ENCODE measurements at regions not wholly inside any gene's neighbourhood (a gene's known extent, or its start where the extent isn't known, plus 50 kb on each side); places are given as distances from the start of the nearest gene placed in this dataset.

- H3K9ac ChIP-seq (ENCODE audit: low read depth, low read length) = no peak overlapping the region
- H3K4me3 ChIP-seq (ENCODE audit: insufficient read depth, low read depth, low read length) = no peak overlapping the region
- H2BK5ac ChIP-seq (ENCODE audit: low read depth, low read length, poor library complexity, severe bottlenecking) = no peak overlapping the region
- H3K4me2 ChIP-seq (ENCODE audit: low read depth, low read length) = no peak overlapping the region
- ChIA-PET CTCF (no interaction called here), POLR2A (ENCODE audit: unreplicated experiment) (no interaction called here)
- no peaks in the 10 kb centered on the region for H3K79me1 ChIP-seq (ENCODE audit: low read depth in 1 of 2, low read length in 2 of 2)
- in situ Hi-C loops (cut with MboI; ENCODE audit: low sequenced_read_pairs) (no loop called here), dilution Hi-C loops (cut with HindIII; ENCODE audit: low sequenced_read_pairs, unreplicated experiment) (no loop called here), intact Hi-C loops (cut with micrococcal nuclease) (no loop called here)
- no peak overlapping the region for H3K23ac ChIP-seq (ENCODE audit: low read depth, low read length)
- H2BK15ac ChIP-seq (ENCODE audit: low read depth, low read length) = no peak overlapping the region
- no peaks in the 10 kb centered on the region for H3K4me1 ChIP-seq (ENCODE audit: control insufficient read depth, insufficient read depth, low read length)
- no peaks in the 10 kb centered on the region for H3K9me1 ChIP-seq (ENCODE audit: insufficient read depth, low read length)
- H3K14ac ChIP-seq (replicated peaks; ENCODE audit: low read depth, low read length) = no peak overlapping the region
- H2AFZ ChIP-seq (replicated peaks; ENCODE audit: low read length, poor library complexity) = no peak overlapping the region
- H4K91ac ChIP-seq (ENCODE audit: insufficient read depth, low read depth, low read length) = no peak overlapping the region
- WGBS, 2 experiments (ENCODE audit: extremely low coverage in 2 of 2, insufficient read length in 1 of 2) = no CpG with 5 or more reads among the region's 5 CpGs
- H4K5ac ChIP-seq (ENCODE audit: low read depth, low read length) = no peak overlapping the region
- H3K4ac ChIP-seq (ENCODE audit: low read depth, low read length) = no peak overlapping the region
- H3K56ac ChIP-seq (ENCODE audit: extremely low read depth, insufficient read depth, low read length) = no peak overlapping the region
- no peak overlapping the region for H4K8ac ChIP-seq (ENCODE audit: low read depth in 2 of 2, low read length in 2 of 2)
- no peak for DNase-seq
- no peak overlapping the region for H2AK5ac ChIP-seq (ENCODE audit: low read depth, low read length)
- ATAC-seq (ENCODE audit: low read depth) = no peak
- H2AK9ac ChIP-seq (replicated peaks; ENCODE audit: low read depth, low read length, poor library complexity) = no peak overlapping the region
- H2BK120ac ChIP-seq (ENCODE audit: low read depth, low read length) = no peak overlapping the region
- no peak overlapping the region for H3K27ac ChIP-seq (ENCODE audit: insufficient read depth, low read length)
- TF ChIP-seq USF2 (IDR thresholded peaks at IDR 0.05; ENCODE audit: low read depth, low read length) (no peak), POLR2A (IDR thresholded peaks at IDR 0.05; ENCODE audit: low read depth, low read length) (no peak), RFX5 (IDR thresholded peaks at IDR 0.05; ENCODE audit: low read depth, low read length) (no peak), SMC3 (IDR thresholded peaks at IDR 0.05; ENCODE audit: low read depth, low read length) (no peak), BHLHE40 (IDR thresholded peaks at IDR 0.05; ENCODE audit: low read depth, low read length) (no peak), CHD1 (IDR thresholded peaks at IDR 0.05; ENCODE audit: low read depth, low read length) (no peak), RCOR1 (IDR thresholded peaks at IDR 0.05; ENCODE audit: insufficient replicate concordance, low read length) (no peak), MXI1 (IDR thresholded peaks at IDR 0.05; ENCODE audit: borderline replicate concordance, low read depth, low read length) (no peak), FOS (IDR thresholded peaks at IDR 0.05; ENCODE audit: low read depth, low read length) (no peak), RAD21 (IDR thresholded peaks at IDR 0.05; ENCODE audit: low read length) (no peak), MAZ (IDR thresholded peaks at IDR 0.05; ENCODE audit: borderline replicate concordance, low read depth, low read length) (no peak), NFE2L2 (IDR thresholded peaks at IDR 0.05; ENCODE audit: low read depth, low read length) (no peak), ELK1 (IDR thresholded peaks at IDR 0.05; ENCODE audit: borderline replicate concordance, low read depth, low read length) (no peak), CEBPB (IDR thresholded peaks at IDR 0.05; ENCODE audit: low read depth, low read length) (no peak), MAFK (IDR thresholded peaks at IDR 0.05; ENCODE audit: low read depth, low read length) (no peak)
- TF ChIP-seq, protein P1, sequence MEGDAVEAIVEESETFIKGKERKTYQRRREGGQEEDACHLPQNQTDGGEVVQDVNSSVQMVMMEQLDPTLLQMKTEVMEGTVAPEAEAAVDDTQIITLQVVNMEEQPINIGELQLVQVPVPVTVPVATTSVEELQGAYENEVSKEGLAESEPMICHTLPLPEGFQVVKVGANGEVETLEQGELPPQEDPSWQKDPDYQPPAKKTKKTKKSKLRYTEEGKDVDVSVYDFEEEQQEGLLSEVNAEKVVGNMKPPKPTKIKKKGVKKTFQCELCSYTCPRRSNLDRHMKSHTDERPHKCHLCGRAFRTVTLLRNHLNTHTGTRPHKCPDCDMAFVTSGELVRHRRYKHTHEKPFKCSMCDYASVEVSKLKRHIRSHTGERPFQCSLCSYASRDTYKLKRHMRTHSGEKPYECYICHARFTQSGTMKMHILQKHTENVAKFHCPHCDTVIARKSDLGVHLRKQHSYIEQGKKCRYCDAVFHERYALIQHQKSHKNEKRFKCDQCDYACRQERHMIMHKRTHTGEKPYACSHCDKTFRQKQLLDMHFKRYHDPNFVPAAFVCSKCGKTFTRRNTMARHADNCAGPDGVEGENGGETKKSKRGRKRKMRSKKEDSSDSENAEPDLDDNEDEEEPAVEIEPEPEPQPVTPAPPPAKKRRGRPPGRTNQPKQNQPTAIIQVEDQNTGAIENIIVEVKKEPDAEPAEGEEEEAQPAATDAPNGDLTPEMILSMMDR (conservative IDR thresholded peaks at IDR 0.05; ENCODE audit: low read depth, low read length) = no peak
- no peaks in the 10 kb centered on the region for H3K36me3 ChIP-seq (ENCODE audit: control insufficient read depth, insufficient read depth, low read length)
- no peak overlapping the region for H3K18ac ChIP-seq (ENCODE audit: low read depth, low read length)
- no TSS peak for BruUV-seq (replicated peaks)
- no peaks in the 10 kb centered on the region for H3K9me3 ChIP-seq (ENCODE audit: control insufficient read depth, insufficient read depth, low read length)
- H4K20me1 ChIP-seq (ENCODE audit: insufficient read depth, low read length) = no peaks in the 10 kb centered on the region
- no peak overlapping the region for H2BK20ac ChIP-seq (ENCODE audit: low read depth, low read length)
- no peaks in the 10 kb centered on the region for H3K27me3 ChIP-seq (ENCODE audit: control insufficient read depth, insufficient read depth, low read length)
These were observed 123.6 kb upstream of the SLC16A7 start for GRCh38 chr12:59472273-59472672.

Measured in IMR-90 (cell line).